BLaER1 (cell line): ENCODE measurements at regions not wholly inside any gene's neighbourhood (a gene's known extent, or its start where the extent isn't known, plus 50 kb on each side); places are given as distances from the start of the nearest gene placed in this dataset.

Experiments
- H3K27ac ChIP-seq: shearing (Covaris generic); formaldehyde crosslinking; 2 replicates; pipeline ENCODE4 v1.8.1; 2022
- H3K27me3 ChIP-seq: shearing (Covaris generic); formaldehyde crosslinking; 2 replicates; pipeline ENCODE4 v1.8.1; 2022
- H3K36me3 ChIP-seq: shearing (Covaris generic); formaldehyde crosslinking; 2 replicates; pipeline ENCODE4 v1.8.1; 2022
- H3K4me1 ChIP-seq: shearing (Covaris generic); formaldehyde crosslinking; 2 replicates; pipeline ENCODE4 v1.8.1; 2022
- H3K4me2 ChIP-seq: shearing (Covaris generic); formaldehyde crosslinking; 2 replicates; pipeline ENCODE4 v1.8.1; 2022
- H3K4me3 ChIP-seq: shearing (Covaris generic); formaldehyde crosslinking; 2 replicates; pipeline ENCODE4 v1.8.1; 2022
- H3K9ac ChIP-seq: shearing (Covaris generic); formaldehyde crosslinking; 2 replicates; pipeline ENCODE4 v1.8.1; 2022
- H3K9me3 ChIP-seq: shearing (Covaris generic); formaldehyde crosslinking; 2 replicates; pipeline ENCODE4 v1.8.1; 2022
- H4K20me1 ChIP-seq: shearing (Covaris generic); formaldehyde crosslinking; 2 replicates; pipeline ENCODE4 v1.8.1; 2022
- Cebpa-rat ChIP-seq: shearing (Covaris generic); IDR thresholded peaks from 2 replicates; pipeline ENCODE4 v1.8.1; 2022

DNA sequence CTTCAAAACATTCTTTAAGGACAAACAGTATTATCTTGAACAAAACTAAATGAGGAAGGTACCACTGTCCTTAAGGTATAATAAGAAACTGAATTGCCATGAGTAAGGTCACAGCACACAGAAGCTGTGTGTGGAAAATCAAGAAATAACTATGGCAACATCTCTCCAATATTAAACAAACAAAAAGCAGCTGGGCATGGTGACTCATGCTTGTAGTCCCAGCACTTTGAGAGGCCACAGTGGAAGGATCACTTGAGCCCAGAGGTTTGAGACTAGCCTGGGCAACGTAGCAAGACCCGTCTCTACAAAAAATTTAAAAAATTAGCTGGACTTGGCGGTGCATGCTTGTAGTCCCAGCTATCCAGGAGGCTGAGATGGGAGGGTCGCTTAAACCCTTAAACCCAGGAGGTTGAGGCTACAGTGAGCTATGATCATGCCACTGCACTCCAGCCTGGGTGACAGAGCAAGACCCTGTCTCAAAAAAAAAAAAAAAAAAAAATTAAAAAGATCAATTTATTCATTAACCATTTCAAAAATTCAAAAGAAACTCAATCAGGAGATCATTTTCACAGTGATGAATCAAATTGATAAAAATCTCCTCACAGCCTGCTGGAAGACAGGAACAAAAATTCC lies 195.4 kb downstream of the SKIDA1 start:
- no peak overlapping the region for H3K4me2 ChIP-seq
- H3K4me3 ChIP-seq = no peak overlapping the region
- H3K27me3 ChIP-seq = no peaks in the 10 kb centered on the region
- TF ChIP-seq Cebpa-rat = no peak
- H3K9me3 ChIP-seq = no peaks in the 10 kb centered on the region
- no peaks in the 10 kb centered on the region for H4K20me1 ChIP-seq
- H3K36me3 ChIP-seq = no peaks in the 10 kb centered on the region
- no peak overlapping the region for H3K9ac ChIP-seq
- no peaks in the 10 kb centered on the region for H3K4me1 ChIP-seq
- no peak overlapping the region for H3K27ac ChIP-seq

DNA sequence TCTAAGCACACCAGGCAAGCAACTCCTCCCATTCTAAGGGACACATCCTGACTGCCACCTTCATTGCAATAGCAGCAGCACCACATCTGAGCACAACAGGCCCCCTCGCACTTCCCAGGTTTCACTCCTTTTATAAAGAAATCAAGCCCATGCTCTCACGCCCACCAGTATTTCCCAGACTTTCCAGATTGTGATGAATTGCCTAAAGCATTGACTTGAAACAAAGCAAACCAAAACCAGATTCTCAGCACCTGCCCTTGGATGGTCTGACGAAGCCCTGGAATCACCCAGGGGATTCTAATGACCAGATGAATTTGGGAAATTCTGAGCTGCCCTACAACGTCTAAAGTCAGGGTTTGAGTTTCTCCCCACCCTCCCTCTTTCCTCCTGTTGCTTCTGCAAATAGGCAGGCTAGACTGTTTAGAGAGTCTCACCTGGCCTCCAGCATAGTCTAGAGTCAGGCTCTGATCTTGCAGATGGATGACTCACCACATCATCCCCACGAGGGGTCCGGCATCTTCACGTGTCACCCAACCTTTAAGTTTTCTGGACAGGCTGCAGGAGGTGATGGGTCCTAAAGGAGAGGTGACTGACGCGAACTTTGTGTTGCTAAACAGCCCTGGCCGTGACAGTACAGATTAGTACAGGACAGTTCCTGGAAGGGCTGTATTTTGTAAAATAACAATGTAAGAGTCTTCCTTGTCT lies 198.0 kb downstream of the SKIDA1 start:
- Histone ChIP-seq H3K27ac (no peak overlapping the region), H3K9ac (no peak overlapping the region), H3K9me3 (no peaks in the 10 kb centered on the region)

DNA sequence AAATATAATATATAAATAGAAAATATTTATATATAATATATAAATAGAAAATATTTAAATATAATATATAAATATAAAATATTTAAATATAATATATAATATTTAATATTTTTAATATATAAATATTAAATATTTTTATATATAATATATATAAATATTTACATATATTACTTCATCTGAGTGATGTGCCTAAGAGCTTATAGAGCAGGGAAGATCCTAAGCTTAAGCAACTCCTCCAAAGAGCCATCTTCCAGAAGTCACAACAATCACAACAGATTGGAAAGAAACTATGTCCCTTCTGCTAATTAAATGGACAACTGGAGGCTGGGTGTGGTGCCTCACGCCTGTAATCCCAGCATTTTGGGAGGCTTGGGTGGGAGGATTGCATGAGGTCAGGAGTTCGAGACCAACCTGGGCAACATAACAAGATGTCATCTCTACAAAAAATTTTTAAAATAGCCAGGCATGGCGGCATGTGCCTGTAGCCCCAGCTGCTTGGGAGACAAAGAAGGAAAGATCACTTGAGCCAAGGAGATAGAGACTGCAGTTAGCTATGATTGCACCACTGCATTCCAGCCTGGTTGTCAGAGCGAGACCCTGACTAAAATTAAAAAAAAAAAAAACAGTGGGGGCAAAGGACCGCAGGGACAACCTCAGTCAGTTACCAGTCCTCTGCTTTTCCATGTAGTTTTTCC lies 198.7 kb downstream of the SKIDA1 start:
- Histone ChIP-seq H3K4me1 (no peaks in the 10 kb centered on the region), H3K9ac (no peak overlapping the region), H4K20me1 (no peaks in the 10 kb centered on the region), H3K9me3 (no peaks in the 10 kb centered on the region), H3K4me2 (no peak overlapping the region), H3K4me3 (no peak overlapping the region), H3K36me3 (no peaks in the 10 kb centered on the region), H3K27me3 (no peaks in the 10 kb centered on the region), H3K27ac (no peak overlapping the region)
- no peak for TF ChIP-seq Cebpa-rat

More for the DNA sequence above, 198.0 kb downstream of the SKIDA1 start:
- H3K4me1 ChIP-seq = no peaks in the 10 kb centered on the region
- H3K4me2 ChIP-seq = no peak overlapping the region
- no peaks in the 10 kb centered on the region for H3K27me3 ChIP-seq
- no peaks in the 10 kb centered on the region for H4K20me1 ChIP-seq
- H3K4me3 ChIP-seq = no peak overlapping the region
- TF ChIP-seq Cebpa-rat = no peak
- no peaks in the 10 kb centered on the region for H3K36me3 ChIP-seq

DNA sequence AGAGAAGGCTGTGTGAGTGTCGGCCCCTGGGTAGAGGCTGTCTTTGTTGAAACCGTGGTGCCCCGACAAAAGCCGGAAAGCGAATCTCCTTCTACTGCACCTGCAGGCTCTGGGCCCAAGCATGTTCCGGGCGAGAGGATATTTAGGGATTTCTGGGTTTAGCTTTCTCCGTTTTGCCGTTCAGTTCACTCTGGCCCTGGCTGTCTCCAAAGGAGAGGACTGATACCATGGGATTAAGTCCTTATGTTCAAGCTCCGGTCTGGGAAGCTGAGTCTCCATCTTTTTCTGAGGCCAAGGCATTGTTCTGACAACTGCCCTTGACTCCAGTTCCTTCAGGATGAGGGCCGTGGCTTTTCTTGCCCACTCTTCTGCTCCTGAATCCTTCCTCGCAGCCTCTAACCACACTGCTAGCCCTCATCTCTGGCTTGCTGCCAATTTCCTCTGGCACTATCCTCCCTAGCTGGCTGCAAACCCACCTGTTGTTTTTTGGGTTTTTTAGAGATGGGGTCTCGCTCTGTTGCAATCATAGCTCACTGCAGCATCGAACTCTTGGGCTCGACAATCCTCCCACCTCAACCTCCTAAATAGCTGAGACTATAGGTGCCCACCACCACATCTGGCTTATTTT lies 206.8 kb downstream of the SKIDA1 start:
- H3K9me3 ChIP-seq = peaks cover 9% of the 10 kb centered on the region
- no peak overlapping the region for H3K9ac ChIP-seq
- TF ChIP-seq Cebpa-rat = no peak
- no peak overlapping the region for H3K4me3 ChIP-seq
- no peak overlapping the region for H3K4me2 ChIP-seq
- H3K27ac ChIP-seq = no peak overlapping the region
- no peaks in the 10 kb centered on the region for H3K27me3 ChIP-seq
- 0 out of 2 replicates have a peak, but pooled peaks cover 3% of the 10 kb centered on the region for H3K4me1 ChIP-seq
- no peaks in the 10 kb centered on the region for H3K36me3 ChIP-seq
- no peaks in the 10 kb centered on the region for H4K20me1 ChIP-seq

DNA sequence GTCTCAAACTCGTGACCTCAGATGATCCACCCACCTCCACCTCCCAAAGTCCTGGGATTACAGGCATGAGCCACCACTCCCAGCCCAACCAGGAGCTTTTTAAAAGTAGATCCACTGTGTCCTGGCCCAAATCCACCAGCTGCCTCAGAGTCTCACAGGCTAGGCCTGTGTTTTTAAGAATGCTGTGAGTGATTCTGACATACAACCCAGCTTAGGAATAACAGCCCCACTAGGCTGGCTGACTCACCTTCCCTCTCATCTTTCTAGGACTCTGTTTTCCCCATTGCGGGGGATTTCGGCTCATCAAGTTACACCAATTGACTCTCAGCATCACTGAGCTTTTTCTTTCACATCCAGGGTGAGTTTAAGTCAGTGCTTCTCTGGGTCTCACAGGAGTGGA lies 207.6 kb downstream of the SKIDA1 start:
- TF ChIP-seq Cebpa-rat = no peak
- no peaks in the 10 kb centered on the region for H3K36me3 ChIP-seq
- H3K27ac ChIP-seq = no peak overlapping the region
- no peak overlapping the region for H3K4me2 ChIP-seq
- H3K9me3 ChIP-seq = peaks cover 9% of the 10 kb centered on the region
- H4K20me1 ChIP-seq = no peaks in the 10 kb centered on the region
- 0 out of 2 replicates have a peak, but pooled peaks cover 3% of the 10 kb centered on the region for H3K4me1 ChIP-seq
- no peak overlapping the region for H3K9ac ChIP-seq
- H3K27me3 ChIP-seq = no peaks in the 10 kb centered on the region
- H3K4me3 ChIP-seq = no peak overlapping the region

DNA sequence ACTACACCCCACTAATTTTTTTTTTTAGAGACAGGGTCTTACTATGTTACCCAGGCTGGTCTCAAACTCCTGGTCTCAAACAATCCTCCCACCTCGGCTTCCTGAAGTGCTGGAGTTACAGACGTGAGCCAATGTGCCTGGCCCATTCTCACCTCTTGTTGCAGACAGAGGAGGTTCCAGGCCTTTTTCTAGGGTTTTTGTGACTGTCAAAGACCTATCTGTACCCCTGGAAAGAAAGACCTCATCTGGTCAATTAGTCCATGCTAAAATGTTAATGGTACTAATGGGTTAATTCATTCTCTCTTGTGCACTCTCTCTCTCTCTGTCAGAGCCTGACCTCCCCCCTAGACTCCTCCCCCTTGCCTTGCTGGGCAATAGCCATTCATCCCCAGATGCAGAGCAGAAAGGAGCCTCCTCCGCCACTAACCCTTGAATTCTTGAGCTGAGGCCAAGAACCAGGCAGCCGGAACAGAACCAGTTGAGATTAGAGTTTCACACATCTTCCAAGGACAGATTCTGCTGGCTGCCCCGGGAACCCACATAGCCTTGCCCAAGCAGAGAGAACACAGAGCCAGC lies 209.7 kb downstream of the SKIDA1 start:
- Histone ChIP-seq H3K36me3 (no peaks in the 10 kb centered on the region), H3K27me3 (no peaks in the 10 kb centered on the region), H3K27ac (no peak overlapping the region), H3K4me2 (no peak overlapping the region), H3K9me3 (no peaks in the 10 kb centered on the region), H3K4me1 (0 out of 2 replicates have a peak, but pooled peaks cover 3% of the 10 kb centered on the region), H4K20me1 (no peaks in the 10 kb centered on the region), H3K4me3 (no peak overlapping the region), H3K9ac (no peak overlapping the region)
- TF ChIP-seq Cebpa-rat = no peak

DNA sequence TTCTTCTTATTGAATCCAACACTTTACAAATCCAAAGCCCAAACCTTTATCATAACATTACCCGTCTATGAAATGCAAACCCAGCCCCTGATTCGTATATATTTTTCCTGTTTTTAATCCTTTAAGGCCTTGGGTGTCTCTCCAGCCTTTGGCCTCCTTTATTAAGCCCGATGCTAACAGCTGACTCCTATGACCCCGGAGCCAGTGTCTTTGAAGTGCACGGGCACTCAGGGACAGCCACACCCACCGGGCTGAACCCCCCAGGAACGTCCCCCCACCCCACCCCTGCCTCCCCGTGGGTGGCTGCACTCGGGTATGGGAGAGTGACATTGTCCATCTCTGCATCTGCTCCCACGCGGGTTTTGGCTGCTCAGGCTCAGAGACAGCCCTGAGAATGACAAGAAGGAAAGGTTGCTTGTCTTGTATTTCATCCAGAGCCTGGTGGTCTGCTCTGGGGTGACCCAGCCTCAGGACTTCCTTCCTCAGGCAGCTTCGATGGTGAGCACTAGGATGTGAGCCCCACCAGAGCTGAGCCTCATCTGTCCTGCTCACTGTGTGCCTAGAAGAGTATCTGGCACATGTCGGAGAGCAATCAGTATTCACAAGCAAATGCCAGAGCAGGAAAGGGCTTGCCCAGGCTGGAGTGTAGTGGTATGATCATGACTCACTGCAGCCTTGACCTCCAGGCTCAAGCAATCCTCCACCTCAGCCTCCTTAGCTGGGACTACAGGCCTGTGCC lies 210.4 kb downstream of the SKIDA1 start:
- Histone ChIP-seq H3K4me3 (no peak overlapping the region), H3K9ac (no peak overlapping the region), H3K9me3 (no peaks in the 10 kb centered on the region), H3K27ac (no peak overlapping the region), H3K27me3 (no peaks in the 10 kb centered on the region), H3K4me1 (0 out of 2 replicates have a peak, but pooled peaks cover 3% of the 10 kb centered on the region), H3K4me2 (no peak overlapping the region), H4K20me1 (no peaks in the 10 kb centered on the region), H3K36me3 (no peaks in the 10 kb centered on the region)
- TF ChIP-seq Cebpa-rat = no peak

DNA sequence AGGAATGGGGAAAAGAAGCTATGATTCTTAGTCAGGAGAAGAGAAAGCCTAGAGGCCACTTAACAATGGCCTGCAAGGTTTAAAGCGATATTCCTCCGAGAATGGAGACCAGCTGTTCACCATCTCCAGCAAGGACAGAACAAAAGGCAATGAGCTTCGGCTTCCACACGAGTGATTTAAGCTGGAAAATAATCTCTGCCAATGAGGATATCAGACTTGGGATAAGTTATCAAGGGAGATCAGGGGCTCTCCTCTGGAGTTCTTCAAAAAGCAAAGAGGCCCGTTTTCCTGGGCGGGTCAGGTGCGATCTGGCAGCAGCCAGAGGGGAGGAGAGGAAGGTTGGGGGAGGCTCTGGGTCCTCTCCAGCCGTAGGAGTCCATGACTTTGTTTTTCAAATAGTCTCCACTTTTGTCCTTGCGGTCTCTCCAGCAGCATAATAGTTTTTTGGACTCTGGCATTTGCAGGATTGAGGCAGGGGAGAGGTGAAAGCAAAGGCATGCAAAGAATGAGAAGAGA lies 211.3 kb downstream of the SKIDA1 start:
- H3K27me3 ChIP-seq = no peaks in the 10 kb centered on the region
- no peaks in the 10 kb centered on the region for H3K9me3 ChIP-seq
- H3K9ac ChIP-seq = no peak overlapping the region
- H3K4me3 ChIP-seq = no peak overlapping the region
- H3K36me3 ChIP-seq = no peaks in the 10 kb centered on the region
- 0 out of 2 replicates have a peak, but pooled peaks cover 3% of the 10 kb centered on the region for H3K4me1 ChIP-seq
- no peaks in the 10 kb centered on the region for H4K20me1 ChIP-seq
- no peak overlapping the region for H3K4me2 ChIP-seq
- H3K27ac ChIP-seq = no peak overlapping the region
- TF ChIP-seq Cebpa-rat = no peak

DNA sequence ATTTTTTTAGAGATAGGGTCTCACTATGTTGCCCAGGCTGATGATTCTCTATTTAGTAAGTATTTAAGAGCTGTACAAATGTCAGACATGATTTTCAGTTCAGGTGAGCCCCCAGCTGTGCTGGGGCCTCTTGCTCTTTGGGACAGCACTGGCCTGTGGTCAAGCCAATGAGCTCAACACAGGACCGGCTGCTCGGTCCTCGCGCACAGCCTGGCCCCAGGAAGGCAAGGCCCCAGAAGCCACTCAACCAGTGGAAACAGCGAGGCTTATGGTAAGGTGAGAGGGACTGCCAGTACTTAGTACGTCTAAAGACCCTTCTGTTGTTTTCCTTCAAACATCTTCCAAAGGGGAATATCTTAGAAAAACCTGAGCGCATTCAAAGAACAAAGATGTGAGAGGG lies 211.8 kb downstream of the SKIDA1 start:
- no peaks in the 10 kb centered on the region for H3K36me3 ChIP-seq
- no peak overlapping the region for H3K4me3 ChIP-seq
- no peak for TF ChIP-seq Cebpa-rat
- H3K4me2 ChIP-seq = no peak overlapping the region
- no peaks in the 10 kb centered on the region for H3K9me3 ChIP-seq
- no peaks in the 10 kb centered on the region for H4K20me1 ChIP-seq
- no peaks in the 10 kb centered on the region for H3K27me3 ChIP-seq
- H3K4me1 ChIP-seq = 0 out of 2 replicates have a peak, but pooled peaks cover under 1% of the 10 kb centered on the region
- no peak overlapping the region for H3K27ac ChIP-seq
- no peak overlapping the region for H3K9ac ChIP-seq
